Spinal cord (tissue), 9 donors: ENCODE measurements at regions not wholly inside any gene's neighbourhood (a gene's known extent, or its start where the extent isn't known, plus 50 kb on each side); places are given as distances from the start of the nearest gene placed in this dataset.
"Not testable (repeated sequence)": the region's sequence is repeated elsewhere in the genome, so short reads cannot be mapped to it uniquely, and the experiment has no call there.

ENCODE experiments used
- DNase-seq, 6 donors: peaks; one replicate each; pipeline versions ENCODE4 v3.0.0 to v3.0.0-alpha.2; 2013 to 2015; ENCODE audit warnings: low spot score in 6 of 6, low read depth in 4 of 6
- H3K27ac ChIP-seq: one replicate; pipeline ENCODE4 v1.5.1; 2013; ENCODE audit warnings: low read depth, low read length, control low read depth
- H3K27me3 ChIP-seq: one replicate; pipeline ENCODE4 v1.6.1; 2013; ENCODE audit warnings: low read length; ENCODE audit not compliant: control insufficient read depth, insufficient read depth
- H3K36me3 ChIP-seq: one replicate; pipeline ENCODE4 v1.6.1; 2013; ENCODE audit warnings: low read length; ENCODE audit not compliant: control insufficient read depth, insufficient read depth
- H3K4me1 ChIP-seq: one replicate; pipeline ENCODE4 v1.6.1; 2013; ENCODE audit warnings: low read length; ENCODE audit not compliant: control insufficient read depth, insufficient read depth
- H3K4me3 ChIP-seq: one replicate; pipeline ENCODE4 v1.5.1; 2013; ENCODE audit warnings: low read depth, low read length, control low read depth
- H3K9me3 ChIP-seq: one replicate; pipeline ENCODE4 v1.6.1; 2013; ENCODE audit warnings: low read length; ENCODE audit not compliant: control insufficient read depth, insufficient read depth
- WGBS: methylation state at CpG from one replicate; pipeline ENCODE4 v1.1.5; 2013; ENCODE audit warnings: missing lambda C conversion rate; ENCODE audit not compliant: insufficient coverage; 5-methylcytosine and 5-hydroxymethylcytosine counted together
- donor health status: healthy.

- no peaks in the 10 kb centered on the region for H3K4me1 ChIP-seq
- H3K36me3 ChIP-seq, result no peaks in the 10 kb centered on the region
- no peaks in the 10 kb centered on the region for H3K9me3 ChIP-seq
- no peak overlapping the region for H3K4me3 ChIP-seq
- DNase-seq, result no peak
- H3K27me3 ChIP-seq, result no peaks in the 10 kb centered on the region
- H3K27ac ChIP-seq, result no peak overlapping the region
Observed at GRCh38 chr21:25191141-25191540, 416.1 kb downstream of the MRPL39 start.

DNA sequence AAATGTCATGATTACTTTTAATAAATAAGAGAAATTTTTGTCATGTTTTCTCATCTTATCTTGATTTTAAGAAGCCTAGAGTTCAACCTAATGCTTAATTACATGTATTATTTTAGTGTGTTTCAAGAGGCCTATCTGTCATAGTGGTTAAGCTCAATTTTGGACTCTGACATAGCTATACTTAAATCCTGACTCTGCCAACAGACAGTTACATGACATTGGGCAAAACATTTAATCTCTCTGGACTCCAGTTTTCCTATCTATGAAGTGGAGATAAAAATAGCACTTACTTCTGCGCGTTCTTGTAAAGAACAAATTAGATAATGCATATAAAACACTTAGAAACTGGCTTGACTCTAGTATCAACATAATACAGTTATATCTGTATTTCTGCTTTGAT, 417.8 kb downstream of the MRPL39 start:
- WGBS, result no CpG with 5 or more reads among the region's 2 CpGs
- Histone ChIP-seq H3K4me3 (no peak overlapping the region), H3K27me3 (no peaks in the 10 kb centered on the region), H3K27ac (no peak overlapping the region), H3K9me3 (no peaks in the 10 kb centered on the region), H3K36me3 (no peaks in the 10 kb centered on the region), H3K4me1 (no peaks in the 10 kb centered on the region)
- DNase-seq, result no peak

GRCh38 chr21:25188677-25189079, 418.6 kb downstream of the MRPL39 start:
- Histone ChIP-seq H3K4me3 (no peak overlapping the region), H3K9me3 (no peaks in the 10 kb centered on the region), H3K27me3 (no peaks in the 10 kb centered on the region), H3K4me1 (no peaks in the 10 kb centered on the region), H3K36me3 (no peaks in the 10 kb centered on the region), H3K27ac (no peak overlapping the region)
- 100% methylated on average over 2 of the region's 2 CpGs for WGBS
- no peak for DNase-seq

GRCh38 chr21:25186273-25186672, 421.0 kb downstream of the MRPL39 start:
- no peaks in the 10 kb centered on the region for H3K4me1 ChIP-seq
- DNase-seq, result peak in 2 of 6 donors; percentile 19 to 28
- H3K4me3 ChIP-seq, result no peak overlapping the region
- H3K9me3 ChIP-seq, result no peaks in the 10 kb centered on the region
- no peaks in the 10 kb centered on the region for H3K36me3 ChIP-seq
- H3K27ac ChIP-seq, result no peak overlapping the region
- H3K27me3 ChIP-seq, result no peaks in the 10 kb centered on the region

GRCh38 chr21:25183577-25183976, 423.7 kb downstream of the MRPL39 start:
- WGBS, result 88% methylated on average over 1 of the region's 3 CpGs
- H3K27ac ChIP-seq, result no peak overlapping the region
- no peak for DNase-seq
- no peaks in the 10 kb centered on the region for H3K36me3 ChIP-seq
- no peak overlapping the region for H3K4me3 ChIP-seq
- H3K4me1 ChIP-seq, result no peaks in the 10 kb centered on the region
- no peaks in the 10 kb centered on the region for H3K27me3 ChIP-seq
- no peaks in the 10 kb centered on the region for H3K9me3 ChIP-seq

- H3K27ac ChIP-seq, H3K27me3 ChIP-seq, DNase-seq, H3K4me3 ChIP-seq, H3K4me1 ChIP-seq, H3K9me3 ChIP-seq, H3K36me3 ChIP-seq: not testable (repeated sequence)
- WGBS, result 100% methylated on average over 1 of the region's 3 CpGs
Observed at GRCh38 chr21:25181690-25182089, 425.6 kb downstream of the MRPL39 start.

- no peak overlapping the region for H3K4me3 ChIP-seq
- no peaks in the 10 kb centered on the region for H3K27me3 ChIP-seq
- H3K4me1 ChIP-seq, result no peaks in the 10 kb centered on the region
- H3K27ac ChIP-seq, result no peak overlapping the region
- no peaks in the 10 kb centered on the region for H3K9me3 ChIP-seq
- no peak for DNase-seq
- no CpG with 5 or more reads among the region's 1 CpG for WGBS
- no peaks in the 10 kb centered on the region for H3K36me3 ChIP-seq
Observed at GRCh38 chr21:25179116-25179515, 428.2 kb downstream of the MRPL39 start.

DNA sequence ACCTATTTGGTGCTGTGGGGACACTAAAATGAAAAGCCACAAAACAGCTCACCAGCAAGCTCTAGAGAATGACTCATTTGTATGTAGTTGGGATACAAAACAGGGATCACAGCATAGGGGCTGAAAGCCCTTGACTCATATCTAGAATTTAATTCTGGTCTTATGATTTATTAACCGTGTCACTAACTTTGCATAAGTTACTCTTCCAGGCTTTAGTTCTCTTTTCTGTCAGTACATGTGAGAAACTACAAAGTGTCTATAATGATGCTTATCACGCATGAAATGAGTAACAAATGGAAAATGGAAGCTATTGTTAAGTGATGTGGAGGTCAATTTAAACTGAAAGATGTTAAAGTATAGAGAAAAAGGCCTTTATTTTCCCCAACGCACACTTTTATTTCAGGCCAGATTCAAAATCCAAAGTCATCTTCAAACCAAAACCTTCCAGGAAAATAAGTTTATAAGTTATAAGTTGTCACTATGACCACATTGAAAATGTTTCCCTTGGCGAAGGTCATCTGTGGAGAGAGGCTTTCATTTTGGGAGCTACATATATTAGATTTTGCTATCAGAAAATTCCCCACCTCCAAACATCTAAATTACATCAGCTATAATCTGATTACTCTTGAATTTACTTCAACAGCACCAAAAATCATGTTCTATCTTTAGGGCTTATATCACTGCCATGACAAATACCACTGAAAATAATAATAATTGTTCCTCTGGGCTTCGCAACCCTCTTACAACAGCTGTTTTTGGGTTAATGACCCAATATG, 430.5 kb downstream of the MRPL39 start:
- H3K4me3 ChIP-seq, result no peak overlapping the region
- no peaks in the 10 kb centered on the region for H3K27me3 ChIP-seq
- H3K4me1 ChIP-seq, result no peaks in the 10 kb centered on the region
- H3K36me3 ChIP-seq, result no peaks in the 10 kb centered on the region
- H3K9me3 ChIP-seq, result no peaks in the 10 kb centered on the region
- no peak for DNase-seq
- 80% methylated on average over 1 of the region's 5 CpGs for WGBS
- no peak overlapping the region for H3K27ac ChIP-seq

DNA sequence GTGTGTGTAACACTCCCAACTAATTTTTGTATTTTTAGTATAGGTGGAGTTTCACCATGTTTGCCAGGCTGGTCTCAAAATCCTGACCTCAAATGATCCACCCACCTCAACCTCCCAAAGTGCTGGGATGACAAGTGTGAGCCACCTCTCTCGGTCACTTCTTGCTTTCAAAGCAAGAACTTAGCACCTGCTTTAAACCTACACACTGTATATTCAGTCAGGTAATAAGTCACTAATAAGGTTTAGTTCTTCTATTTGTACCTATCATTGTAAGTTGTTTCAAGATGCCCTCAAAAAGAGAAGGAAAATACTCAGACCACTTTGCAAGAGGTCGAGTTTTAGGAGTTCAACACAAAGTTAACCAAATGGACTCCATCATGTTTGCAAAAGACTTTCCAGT, 431.3 kb downstream of the MRPL39 start:
- H3K27me3 ChIP-seq, result no peaks in the 10 kb centered on the region
- no peaks in the 10 kb centered on the region for H3K4me1 ChIP-seq
- no CpG with 5 or more reads among the region's 2 CpGs for WGBS
- H3K9me3 ChIP-seq, result no peaks in the 10 kb centered on the region
- no peak overlapping the region for H3K4me3 ChIP-seq
- no peak for DNase-seq
- H3K36me3 ChIP-seq, result no peaks in the 10 kb centered on the region
- no peak overlapping the region for H3K27ac ChIP-seq

DNA sequence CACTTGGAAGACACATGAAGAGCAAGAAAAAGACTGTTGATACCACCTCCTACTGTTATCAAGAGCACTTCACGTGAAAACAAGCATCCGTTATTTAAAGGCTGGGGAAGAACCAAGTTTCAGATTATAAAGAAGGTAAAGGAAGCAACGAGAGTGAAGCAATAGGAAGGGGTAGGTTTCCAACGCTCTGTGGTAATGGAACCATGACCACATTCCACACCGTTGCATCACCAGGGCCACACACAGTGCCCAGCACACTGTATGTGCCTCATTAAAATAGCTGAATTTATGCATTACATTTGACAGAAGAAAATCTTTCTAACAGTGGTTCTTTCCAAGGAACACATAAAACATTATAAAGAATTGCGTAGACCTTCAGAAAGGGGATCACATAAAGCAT, 435.8 kb downstream of the MRPL39 start:
- no peaks in the 10 kb centered on the region for H3K27me3 ChIP-seq
- no peaks in the 10 kb centered on the region for H3K4me1 ChIP-seq
- no peaks in the 10 kb centered on the region for H3K9me3 ChIP-seq
- no peak for DNase-seq
- H3K4me3 ChIP-seq, result no peak overlapping the region
- no CpG with 5 or more reads among the region's 6 CpGs for WGBS
- H3K27ac ChIP-seq, result no peak overlapping the region
- H3K36me3 ChIP-seq, result no peaks in the 10 kb centered on the region
